NCI-H82 treated with DMSO at 0.1 percent for 48 hours (cell line): ENCODE measurements at regions not wholly inside any gene's neighbourhood (a gene's known extent, or its start where the extent isn't known, plus 50 kb on each side); places are given as distances from the start of the nearest gene placed in this dataset.
"Not testable (repeated sequence)": the region's sequence is repeated elsewhere in the genome, so short reads cannot be mapped to it uniquely, and the experiment has no call there.

Experiments
- DNase-seq: peaks from one replicate; lab custom pipeline; 2025; ENCODE audit not compliant: unreplicated experiment; lab: John Stamatoyannopoulos, UW

DNA sequence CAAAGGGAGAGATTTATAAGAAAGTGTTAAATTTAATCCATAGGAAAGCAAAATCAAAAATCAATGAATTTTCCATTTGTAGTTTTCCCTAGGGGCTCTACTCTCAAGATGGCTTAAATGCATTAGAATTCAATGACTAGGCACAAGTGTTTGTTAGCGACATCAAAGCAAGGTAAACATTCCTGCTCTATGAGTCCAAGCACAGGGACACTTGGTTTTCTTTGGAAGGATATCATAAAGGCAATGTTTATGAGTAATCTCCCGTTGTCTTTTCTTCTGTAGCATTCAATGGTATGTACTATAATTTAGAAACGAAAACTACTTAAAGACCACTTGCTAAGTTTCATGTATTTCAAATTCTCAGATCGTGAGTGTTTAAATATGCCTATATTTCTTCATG is 54.8 kb upstream of the ZNF717 start:
- not testable (repeated sequence) for DNase-seq

DNA sequence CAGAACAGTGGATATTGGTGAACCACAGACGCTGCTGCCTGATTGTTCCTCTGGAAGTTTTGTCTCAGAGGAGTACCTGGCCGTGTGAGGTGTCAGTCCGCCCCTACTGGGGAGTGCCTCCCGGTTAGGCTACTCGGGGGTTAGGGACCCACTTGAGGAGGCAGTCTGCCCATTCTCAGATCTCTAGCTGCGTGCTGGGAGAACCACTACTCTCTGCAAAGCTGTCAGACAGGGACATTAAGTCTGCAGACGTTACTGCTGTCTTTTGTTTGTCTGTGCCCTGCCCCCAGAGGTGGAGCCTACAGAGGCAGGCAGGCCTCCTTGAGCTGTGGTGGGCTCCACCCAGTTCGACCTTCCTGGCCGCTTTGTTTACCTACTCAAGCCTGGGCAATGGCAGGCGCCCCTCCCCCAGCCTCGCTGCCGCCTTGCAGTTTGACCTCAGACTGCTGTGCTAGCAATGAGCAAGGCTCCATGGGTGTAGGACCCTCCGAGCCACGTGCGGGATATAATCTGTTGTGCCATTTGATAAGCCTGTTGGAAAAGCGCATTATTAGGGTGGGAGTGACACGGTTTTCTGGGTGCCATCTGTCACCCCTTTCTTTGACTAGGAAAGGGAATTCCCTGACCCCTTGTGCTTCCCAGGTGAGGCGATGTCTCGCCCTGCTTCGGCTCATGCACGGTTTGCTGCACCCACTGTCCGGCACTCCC is 65.1 kb upstream of the ZNF717 start:
- not testable (repeated sequence) for DNase-seq

DNA sequence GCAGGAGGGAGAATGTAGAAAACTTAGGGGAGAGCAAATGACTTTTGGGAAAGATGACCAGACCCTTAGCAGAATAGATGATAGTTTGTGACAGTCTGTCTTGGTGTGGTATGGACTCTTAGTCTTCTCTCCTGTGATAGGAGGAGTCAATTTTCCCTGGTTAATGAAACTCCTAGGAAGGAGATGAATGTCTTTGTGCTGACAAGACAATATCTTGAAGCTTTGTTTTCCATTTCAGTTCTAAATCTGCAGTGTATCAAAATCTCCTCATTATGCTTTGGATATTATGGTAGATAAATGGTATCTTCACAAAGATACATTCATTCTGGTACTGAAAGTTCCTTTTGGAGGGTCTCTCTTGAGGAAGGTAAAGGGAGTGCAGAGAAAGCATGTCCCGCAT is 77.8 kb upstream of the ZNF717 start:
- DNase-seq: no peak

DNA sequence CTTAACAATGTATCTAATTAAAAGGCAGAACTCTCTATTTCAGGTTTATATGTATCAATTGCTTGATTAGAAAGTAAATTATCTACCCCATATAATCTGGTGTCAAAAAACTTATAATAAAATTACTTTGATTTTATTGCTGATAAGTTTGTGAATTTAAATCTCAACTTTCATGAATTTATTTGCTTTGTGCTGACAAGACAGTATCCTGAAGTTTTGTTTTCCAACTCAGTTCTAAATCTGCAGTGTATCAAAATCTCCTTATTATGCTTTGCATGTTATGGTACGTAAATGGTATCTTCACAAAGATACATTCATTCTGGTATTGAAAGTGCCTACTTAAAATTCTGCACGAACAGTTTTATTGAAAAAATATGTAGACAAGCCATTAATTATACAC is 78.5 kb upstream of the ZNF717 start:
- no peak for DNase-seq

DNA sequence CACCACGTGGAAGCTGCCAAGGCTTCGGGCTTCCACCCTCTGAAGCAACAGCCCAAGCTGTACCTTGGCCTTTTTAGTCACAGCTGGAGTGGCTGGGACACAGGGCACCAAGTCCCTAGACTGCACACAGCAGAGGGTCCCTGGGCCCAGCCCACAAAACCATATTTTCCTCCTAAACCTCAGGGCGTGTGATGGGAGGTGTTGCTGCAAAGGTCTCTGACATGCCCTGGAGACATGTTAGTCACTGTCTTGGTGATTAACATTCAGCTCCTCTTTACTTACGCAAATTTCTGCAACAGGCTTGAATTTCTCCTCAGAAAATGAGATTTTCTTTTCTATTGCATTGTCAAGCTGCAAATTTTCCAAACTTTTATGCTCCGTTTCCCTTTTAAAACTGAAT is 98.4 kb upstream of the ZNF717 start:
- not testable (repeated sequence) for DNase-seq

DNA sequence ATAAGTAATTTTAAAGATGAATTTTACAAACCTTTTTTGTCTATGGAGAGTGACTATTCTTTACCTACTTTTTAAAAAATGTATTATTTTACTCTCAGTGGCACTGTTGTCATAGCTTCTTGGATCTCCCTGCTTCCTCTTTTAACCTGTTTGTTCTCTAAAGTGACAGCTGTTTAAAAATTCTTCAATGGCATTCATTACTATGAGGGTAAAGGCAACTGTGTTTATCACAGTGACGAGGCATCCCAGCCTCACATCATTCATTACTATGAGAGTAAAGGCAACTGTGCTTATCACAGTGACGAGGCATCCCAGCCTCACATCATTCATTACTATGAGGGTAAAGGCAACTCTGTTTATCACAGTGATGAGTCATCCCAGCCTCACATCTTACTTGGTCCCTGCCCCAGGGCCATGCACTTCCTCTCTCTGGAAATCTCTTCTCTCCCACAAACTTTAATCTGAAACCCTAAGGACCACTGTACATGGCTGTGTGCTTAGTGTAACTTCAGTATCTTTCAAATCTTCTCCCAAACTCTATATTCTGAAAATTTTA is 101.7 kb upstream of the ZNF717 start:
- no peak for DNase-seq

DNA sequence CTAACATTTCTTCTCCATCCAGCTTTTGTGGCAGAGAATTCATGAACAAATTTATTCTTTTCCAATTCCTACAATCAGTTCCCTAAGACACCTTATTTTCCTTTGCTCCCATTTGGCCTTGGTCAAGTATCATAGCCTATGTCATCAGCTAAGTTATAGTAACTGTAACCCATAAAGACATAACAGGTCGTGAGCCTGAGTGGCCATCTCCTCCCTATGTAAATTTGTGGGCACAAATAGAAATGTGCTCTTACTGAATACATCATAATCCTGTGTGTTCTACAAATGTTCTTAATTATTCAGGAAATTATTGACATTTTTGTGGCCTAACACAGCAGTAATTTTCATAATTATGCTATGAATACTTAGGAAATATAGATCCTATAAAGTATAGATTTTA is 108.9 kb upstream of the ZNF717 start:
- no peak for DNase-seq

DNA sequence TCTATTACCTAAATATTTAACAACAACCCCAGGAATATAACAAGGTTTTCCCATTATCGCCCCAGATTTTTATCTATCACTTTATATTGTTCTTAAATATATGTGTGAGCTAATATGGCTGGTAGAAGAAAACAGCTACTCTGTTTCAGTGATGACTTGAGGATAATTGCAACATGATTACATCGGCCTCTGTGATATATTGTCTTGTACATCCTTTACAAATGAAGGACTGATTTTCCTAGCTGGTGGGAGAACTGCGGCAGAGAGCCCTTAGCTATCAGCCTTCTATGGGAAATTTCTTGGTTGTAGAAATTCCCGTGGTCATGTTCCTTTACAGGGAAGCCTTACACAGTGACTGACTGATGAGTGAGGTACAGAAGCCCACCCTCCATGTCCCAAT is 110.9 kb upstream of the ZNF717 start:
- DNase-seq: no peak

DNA sequence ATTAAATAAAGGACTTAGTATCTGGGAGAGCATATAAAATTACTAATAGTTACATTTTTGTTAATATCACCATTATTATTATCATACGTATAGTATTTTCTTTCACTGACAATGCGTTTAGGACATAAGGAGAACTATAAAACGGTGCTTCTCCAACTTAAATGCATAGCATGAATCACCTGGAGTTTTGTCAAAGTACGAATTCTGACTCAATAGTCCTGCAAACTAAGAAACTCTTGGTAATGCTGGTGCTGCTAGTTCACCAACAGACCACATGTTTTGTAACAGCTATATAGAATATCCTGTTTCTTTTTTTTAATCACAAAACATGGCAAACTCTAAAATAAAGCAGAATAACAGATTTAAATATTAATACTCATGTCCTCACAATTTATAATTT is 116.1 kb upstream of the ZNF717 start:
- DNase-seq: not testable (repeated sequence)

DNA sequence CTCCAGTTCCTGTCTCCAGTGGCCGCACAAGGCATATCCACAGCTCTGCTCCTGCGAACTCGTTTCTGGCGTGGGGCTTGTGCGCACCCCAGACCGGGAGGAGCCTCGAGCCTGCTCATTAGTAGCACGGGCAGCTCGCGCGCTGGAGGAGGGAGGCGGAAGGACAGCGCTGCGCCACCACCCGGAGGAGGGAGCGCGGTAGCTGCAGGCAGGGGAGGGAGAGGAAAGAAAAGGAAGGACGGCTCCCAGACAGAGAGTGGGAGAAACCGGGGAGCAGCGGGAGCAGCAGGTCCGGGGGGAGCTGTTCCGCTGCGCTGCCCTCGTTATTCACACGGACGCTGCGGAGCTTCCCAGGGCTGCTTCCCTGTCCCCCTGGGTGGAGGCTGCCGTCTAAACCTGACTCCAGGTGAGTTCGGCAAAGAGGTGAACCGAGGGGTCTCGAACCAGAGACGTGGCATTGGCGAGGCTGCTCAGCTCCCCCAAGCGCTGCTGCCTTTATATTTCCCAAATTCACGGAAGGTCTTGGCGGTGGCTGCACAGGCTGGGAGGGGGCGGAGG is 121.3 kb upstream of the ZNF717 start:
- DNase-seq: peak; percentile 0

DNA sequence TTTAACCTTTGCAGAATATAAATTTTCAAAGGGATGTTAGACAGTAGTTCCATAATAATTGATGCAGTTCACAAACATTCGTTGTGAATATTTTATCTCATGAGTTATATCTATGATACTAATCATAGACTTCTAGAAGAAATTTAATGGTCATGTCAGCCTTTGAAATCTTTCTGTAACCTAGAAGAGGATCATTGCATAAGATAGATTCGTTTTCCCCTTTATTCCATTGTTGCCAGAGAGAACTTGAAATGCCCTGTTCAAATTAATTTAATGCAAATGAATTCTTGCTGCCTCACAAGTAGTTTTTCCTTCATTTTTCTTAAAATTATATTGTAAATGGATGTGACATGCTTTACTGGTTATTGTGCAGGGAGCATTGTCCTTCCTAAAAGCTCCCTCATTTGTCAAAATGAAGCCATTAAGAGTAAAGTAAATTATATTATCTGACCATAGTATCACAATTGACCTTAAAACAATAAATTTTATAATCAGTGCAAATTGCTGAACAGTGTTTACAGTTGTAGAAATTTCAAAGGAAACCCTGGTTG is 128.5 kb upstream of the ZNF717 start:
- DNase-seq: no peak

DNA sequence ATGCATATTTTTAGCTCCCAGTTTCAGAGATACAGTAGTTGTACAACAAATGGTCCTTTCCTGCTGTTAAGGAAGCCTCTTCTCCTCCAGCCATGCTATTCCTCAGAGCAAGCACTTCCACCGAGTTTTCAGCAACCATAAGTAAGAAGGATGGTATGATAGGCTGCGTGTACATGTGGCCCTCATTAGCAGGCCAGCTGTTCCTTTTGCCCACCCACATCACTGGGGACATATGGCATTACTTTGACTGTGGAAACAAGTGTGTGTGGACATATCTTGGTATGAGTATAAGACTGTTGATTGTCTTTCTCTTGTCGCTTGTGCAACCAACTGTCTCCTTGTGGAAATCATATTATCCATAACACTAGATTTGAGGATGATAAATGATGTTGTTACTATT is 129.4 kb upstream of the ZNF717 start:
- DNase-seq: not testable (repeated sequence)

DNA sequence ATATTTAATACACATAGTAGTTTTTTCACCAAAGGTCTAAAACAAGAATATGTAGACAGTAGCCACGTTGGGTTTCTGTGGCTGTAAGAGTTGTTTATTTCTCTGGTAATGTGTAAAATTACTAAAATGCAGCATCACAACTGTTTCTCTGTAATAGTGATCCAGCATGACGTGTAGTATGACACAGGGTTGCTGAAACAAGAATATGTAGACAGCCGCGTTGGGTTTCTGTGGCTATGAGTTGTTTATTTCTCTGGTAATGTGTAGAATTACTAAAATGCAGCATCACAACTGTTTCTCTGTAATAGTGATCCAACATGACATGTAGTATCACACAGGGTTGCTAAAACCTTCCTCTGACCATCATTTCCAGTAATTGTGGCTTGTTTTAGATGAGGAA is 153.6 kb upstream of the ZNF717 start:
- no peak for DNase-seq

DNA sequence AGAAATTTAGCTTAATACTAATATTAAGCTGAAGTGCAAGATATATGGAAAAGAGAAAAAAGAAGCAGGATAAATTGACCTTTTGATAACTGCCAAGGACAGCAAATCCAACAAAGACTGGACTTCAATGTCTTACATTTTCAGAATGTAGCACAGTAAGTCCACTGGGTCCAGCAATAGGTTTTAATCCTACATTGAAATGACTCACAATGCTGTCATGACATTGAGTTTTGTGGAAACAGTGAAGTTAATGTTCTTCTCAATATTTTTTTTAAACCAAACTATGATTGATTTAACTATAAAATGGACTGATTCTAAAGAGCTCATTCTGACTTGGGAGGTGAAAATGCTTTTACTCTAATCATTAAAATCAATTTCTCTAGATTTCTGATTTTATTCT is 166.6 kb upstream of the ZNF717 start:
- DNase-seq: no peak

DNA sequence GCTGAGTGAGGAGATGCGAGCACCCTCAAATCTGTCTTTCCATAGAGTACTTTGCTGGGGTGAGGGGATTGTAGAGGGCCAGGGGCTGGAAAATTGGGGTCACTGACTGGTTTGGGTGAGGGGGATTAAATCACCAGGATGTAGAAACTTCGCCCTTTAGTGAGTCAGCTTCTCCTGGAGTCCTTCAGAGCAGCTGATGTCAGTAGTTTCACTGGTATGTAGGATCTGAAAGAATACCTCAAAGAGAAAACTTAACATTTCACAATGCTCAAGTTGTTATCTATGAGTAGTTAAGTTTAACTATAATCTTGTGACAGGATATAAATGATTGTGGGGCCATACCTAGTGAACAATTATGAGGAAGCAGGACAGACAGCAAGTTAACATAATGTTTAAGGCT is 174.7 kb upstream of the ZNF717 start:
- not testable (repeated sequence) for DNase-seq

DNA sequence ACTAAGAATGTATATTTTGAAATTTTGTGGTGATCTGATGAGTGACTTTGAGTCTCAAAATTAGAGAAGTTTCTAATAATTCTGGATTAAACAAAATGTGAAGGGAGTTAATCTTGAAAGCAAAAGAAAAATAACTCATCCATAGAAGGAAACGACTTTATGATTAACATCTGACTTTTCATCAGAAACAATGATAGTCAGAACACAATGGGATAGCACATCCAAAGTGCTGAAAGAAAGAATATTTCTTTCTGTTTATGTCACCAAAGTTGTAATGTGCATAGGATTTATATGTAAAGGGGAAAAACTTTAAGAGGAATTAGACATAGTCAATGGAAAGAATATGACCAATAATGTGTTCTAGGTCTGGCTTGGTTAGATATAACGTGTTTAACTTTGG is 176.7 kb upstream of the ZNF717 start:
- DNase-seq: not testable (repeated sequence)

DNA sequence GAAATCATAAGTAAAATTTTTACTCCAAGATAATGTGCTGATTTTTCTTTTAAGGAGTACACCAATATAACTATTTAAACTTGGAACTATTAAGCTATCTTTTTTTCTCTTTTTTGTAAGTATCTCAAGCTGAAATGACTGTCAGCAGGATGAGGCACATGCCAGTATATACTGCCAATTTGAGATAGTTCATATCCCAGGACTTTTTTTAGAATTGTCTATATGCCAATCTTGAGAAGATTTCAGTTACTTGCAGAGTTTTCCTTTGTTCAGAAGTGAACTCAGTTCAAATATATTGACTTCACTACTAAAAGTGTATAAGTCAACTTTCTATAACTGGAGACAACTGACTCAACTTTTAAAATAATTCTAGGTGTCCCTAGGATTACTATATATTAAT is 181.7 kb upstream of the ZNF717 start:
- DNase-seq: no peak

DNA sequence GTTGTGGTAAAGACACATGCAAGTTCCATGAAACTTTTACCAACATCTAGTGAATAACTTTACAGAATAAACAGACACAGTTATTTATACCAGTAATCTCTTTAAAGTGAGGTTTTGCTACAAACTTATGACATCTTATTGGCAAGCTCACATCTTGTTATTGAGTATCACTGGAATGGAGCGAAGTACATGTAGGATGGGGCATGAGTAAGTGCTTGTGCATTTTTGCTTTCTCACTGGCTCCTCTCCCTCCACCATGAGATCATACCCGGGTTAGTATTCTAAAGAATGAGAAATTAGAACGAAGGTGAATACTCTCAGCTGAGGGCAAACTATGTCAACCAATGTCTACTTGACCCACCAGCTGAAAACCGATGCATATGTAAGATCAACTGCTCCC is 193.3 kb upstream of the ZNF717 start:
- DNase-seq: no peak

DNA sequence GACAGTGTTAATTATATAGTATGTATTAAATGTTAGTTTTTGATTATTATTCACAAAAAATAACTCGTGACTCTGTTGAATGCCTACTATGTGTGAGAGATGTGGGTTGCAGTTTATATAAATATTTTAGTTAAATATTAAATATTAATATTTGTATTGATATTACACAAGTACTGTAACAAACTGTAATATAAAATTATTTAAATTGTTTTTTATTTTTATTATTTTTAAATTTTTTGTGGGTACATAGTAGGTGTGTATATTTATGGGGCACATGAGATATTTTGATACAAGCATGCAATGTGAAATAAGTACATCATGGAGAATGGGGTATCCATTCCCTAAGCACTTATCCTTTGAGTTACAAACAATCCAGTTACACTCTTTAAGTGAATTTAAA is 196.1 kb upstream of the ZNF717 start:
- DNase-seq: no peak

DNA sequence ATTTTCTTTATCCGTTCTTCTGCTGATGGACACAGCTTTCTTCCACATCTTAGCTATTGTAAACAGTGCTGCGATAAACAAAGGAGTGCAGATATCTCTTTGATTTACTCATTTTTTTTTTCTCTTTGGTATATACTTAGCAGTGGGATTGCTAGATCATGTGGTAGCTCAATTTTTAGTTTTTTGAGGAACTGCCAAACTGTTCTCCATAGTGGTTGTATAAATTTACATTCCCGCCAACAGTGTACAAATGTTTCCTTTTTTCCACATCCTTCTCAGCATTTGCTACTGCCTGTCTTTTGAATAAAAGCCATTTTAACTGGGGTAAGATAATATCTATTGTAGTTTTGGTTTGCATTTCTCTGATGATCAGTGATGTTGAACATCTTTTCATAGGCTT is 196.8 kb upstream of the ZNF717 start:
- no peak for DNase-seq

DNA sequence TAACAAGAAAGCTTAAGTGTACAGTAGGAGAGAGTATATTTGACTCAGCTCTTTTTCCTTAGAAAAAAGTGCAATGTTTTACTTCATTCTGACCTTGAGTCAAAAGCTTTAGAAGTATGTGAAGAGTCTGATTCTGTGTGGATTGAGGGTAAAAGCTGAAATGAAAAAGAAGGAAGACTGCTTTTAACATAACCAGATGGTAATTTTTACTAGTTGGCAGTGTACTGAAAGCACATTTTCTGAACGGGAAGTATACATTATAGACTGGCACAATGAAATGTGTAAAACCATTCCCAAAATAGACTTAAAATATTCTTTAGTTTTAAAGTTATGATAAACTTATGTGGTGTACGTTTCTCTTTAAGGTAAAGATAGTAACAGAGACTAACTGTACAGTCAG is 197.8 kb upstream of the ZNF717 start:
- DNase-seq: no peak

DNA sequence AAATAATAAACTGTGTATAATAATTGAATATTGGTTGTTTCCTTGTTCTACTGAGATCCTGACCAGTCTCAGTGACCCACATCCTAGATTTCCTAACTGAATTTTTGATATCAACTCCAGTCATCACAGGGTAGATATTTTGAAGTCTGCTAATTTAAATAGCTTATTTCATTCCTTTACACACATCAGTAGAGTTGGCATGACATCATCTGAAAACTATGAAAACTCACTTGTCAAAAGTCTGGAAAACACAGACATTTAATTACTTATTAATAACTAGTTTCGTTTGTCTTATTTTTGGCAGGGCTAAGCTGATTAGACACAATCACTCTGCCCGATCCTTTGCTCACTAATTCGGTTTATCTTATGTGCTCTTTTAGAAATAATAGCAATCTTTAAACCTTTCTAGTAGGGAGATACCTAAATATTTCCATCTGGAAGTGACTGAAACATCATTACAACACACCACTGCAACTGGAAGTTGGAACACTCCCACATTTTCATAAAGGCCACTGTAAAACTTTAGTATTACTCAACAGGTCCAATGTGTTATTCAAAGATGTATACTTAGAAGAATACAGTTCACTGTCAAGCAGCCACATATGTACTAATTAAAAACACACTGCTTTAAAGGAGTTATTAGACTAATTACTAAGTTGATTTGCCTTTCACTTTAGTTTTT is 198.4 kb upstream of the ZNF717 start:
- no peak for DNase-seq
